Skeletal muscle cell (primary cell): ENCODE measurements at regions not wholly inside any gene's neighbourhood (a gene's known extent, or its start where the extent isn't known, plus 50 kb on each side); places are given as distances from the start of the nearest gene placed in this dataset.
A peak's percentile ranks its signal among the peaks of the same experiment; 100 is the strongest.
"Not testable (repeated sequence)": the region's sequence is repeated elsewhere in the genome, so short reads cannot be mapped to it uniquely, and the experiment has no call there.

Source experiments
- DNase-seq: peaks from one replicate; pipeline ENCODE4 v3.0.0-alpha.2; 2010; ENCODE audit warnings: low read depth
- H3K4me3 ChIP-seq: 2 replicates; pipeline ENCODE4 v1.5.1; 2011; ENCODE audit warnings: low read depth, mild to moderate bottlenecking, control low read depth, low read length, moderate library complexity

- no peak overlapping the region for H3K4me3 ChIP-seq
- DNase-seq = no peak
Measured at GRCh38 chr3:36060950-36061349, 319.4 kb upstream of the STAC start.

- DNase-seq = no peak
- no peak overlapping the region for H3K4me3 ChIP-seq
Measured at GRCh38 chr3:36063992-36064391, 316.3 kb upstream of the STAC start.

- H3K4me3 ChIP-seq = no peak overlapping the region
Measured at GRCh38 chr3:36065321-36065720, 315.0 kb upstream of the STAC start.

GRCh38 chr3:36075491-36075890 lies 304.8 kb upstream of the STAC start:
- no peak for DNase-seq

More at GRCh38 chr3:36065321-36065720, 315.0 kb upstream of the STAC start:
- DNase-seq = no peak

GRCh38 chr3:36077320-36077719 lies 303.0 kb upstream of the STAC start:
- H3K4me3 ChIP-seq = no peak overlapping the region
- DNase-seq = no peak

More at GRCh38 chr3:36075491-36075890, 304.8 kb upstream of the STAC start:
- no peak overlapping the region for H3K4me3 ChIP-seq

GRCh38 chr3:36082958-36083357 lies 297.3 kb upstream of the STAC start:
- H3K4me3 ChIP-seq = not testable (repeated sequence)

GRCh38 chr3:36095238-36095637 lies 285.1 kb upstream of the STAC start:
- DNase-seq = no peak
- no peak overlapping the region for H3K4me3 ChIP-seq

More at GRCh38 chr3:36082958-36083357, 297.3 kb upstream of the STAC start:
- DNase-seq = not testable (repeated sequence)

- no peak for DNase-seq
- no peak overlapping the region for H3K4me3 ChIP-seq
Measured at GRCh38 chr3:36097209-36097608, 283.1 kb upstream of the STAC start.

- no peak overlapping the region for H3K4me3 ChIP-seq
- no peak for DNase-seq
Measured at GRCh38 chr3:36114353-36114752, 266.0 kb upstream of the STAC start.

GRCh38 chr3:36124118-36124796 lies 256.0 kb upstream of the STAC start:
- H3K4me3 ChIP-seq = no peak overlapping the region
- DNase-seq = peak; percentile 14

GRCh38 chr3:36132214-36132613 lies 248.1 kb upstream of the STAC start:
- no peak for DNase-seq
- no peak overlapping the region for H3K4me3 ChIP-seq

GRCh38 chr3:36135863-36136262 lies 244.4 kb upstream of the STAC start:
- H3K4me3 ChIP-seq = no peak overlapping the region
- no peak for DNase-seq

- H3K4me3 ChIP-seq = no peak overlapping the region
- no peak for DNase-seq
Measured at GRCh38 chr3:36142746-36143145, 237.6 kb upstream of the STAC start.

- DNase-seq = no peak
- H3K4me3 ChIP-seq = no peak overlapping the region
Measured at GRCh38 chr3:36146404-36146803, 233.9 kb upstream of the STAC start.

GRCh38 chr3:36147934-36148558 lies 232.3 kb upstream of the STAC start:
- H3K4me3 ChIP-seq = no peak overlapping the region
- DNase-seq = no peak

GRCh38 chr3:36149447-36149865 lies 230.8 kb upstream of the STAC start:
- H3K4me3 ChIP-seq = no peak overlapping the region
- DNase-seq = no peak

GRCh38 chr3:36155515-36155914 lies 224.8 kb upstream of the STAC start:
- DNase-seq = no peak
- no peak overlapping the region for H3K4me3 ChIP-seq

- DNase-seq = no peak
- no peak overlapping the region for H3K4me3 ChIP-seq
Measured at GRCh38 chr3:36164400-36164799, 215.9 kb upstream of the STAC start.

GRCh38 chr3:36165509-36166290 lies 214.6 kb upstream of the STAC start:
- no peak overlapping the region for H3K4me3 ChIP-seq
- no peak for DNase-seq

- no peak overlapping the region for H3K4me3 ChIP-seq
- peak; percentile 31 for DNase-seq
Measured at GRCh38 chr3:36166477-36166876, 213.8 kb upstream of the STAC start.
